Trophoblast cell (in vitro differentiated cells and primary cell): ENCODE measurements at regions not wholly inside any gene's neighbourhood (a gene's known extent, or its start where the extent isn't known, plus 50 kb on each side); places are given as distances from the start of the nearest gene placed in this dataset.

Experiments
- DNase-seq, 2 donors: peaks; one replicate each; pipeline ENCODE4 v3.0.0-alpha.2; 2016
- H2AFZ ChIP-seq: 2 replicates; pipeline ENCODE4 v1.6.1; 2013; ENCODE audit warnings: low read length, moderate library complexity, mild to moderate bottlenecking; ENCODE audit not compliant: insufficient read depth, poor library complexity
- H2AK5ac ChIP-seq: 2 replicates; pipeline ENCODE4 v1.6.1; 2013; ENCODE audit warnings: mild to moderate bottlenecking, low read length
- H2BK120ac ChIP-seq: 2 replicates; pipeline ENCODE4 v1.6.1; 2013; ENCODE audit warnings: low read length, mild to moderate bottlenecking, moderate library complexity; ENCODE audit not compliant: insufficient read depth, poor library complexity
- H2BK12ac ChIP-seq: 2 replicates; pipeline ENCODE4 v1.6.1; 2013; ENCODE audit warnings: mild to moderate bottlenecking, low read length, moderate library complexity
- H2BK5ac ChIP-seq: 2 replicates; pipeline ENCODE4 v1.6.1; 2013; ENCODE audit warnings: low read length, low read depth, moderate library complexity, mild to moderate bottlenecking; ENCODE audit not compliant: poor library complexity
- H3K14ac ChIP-seq: 2 replicates; pipeline ENCODE4 v1.6.1; 2013; ENCODE audit warnings: mild to moderate bottlenecking, low read length
- H3K18ac ChIP-seq: 2 replicates; pipeline ENCODE4 v1.6.1; 2013; ENCODE audit warnings: mild to moderate bottlenecking, low read length
- H3K23ac ChIP-seq: 2 replicates; pipeline ENCODE4 v1.6.1; 2013; ENCODE audit warnings: low read length
- H3K27ac ChIP-seq: 2 replicates; pipeline ENCODE4 v1.5.1; 2013; ENCODE audit warnings: low read depth, mild to moderate bottlenecking, inconsistent platforms, low read length, moderate library complexity
- H3K27me3 ChIP-seq: 2 replicates; pipeline ENCODE4 v1.6.1; 2013; ENCODE audit warnings: inconsistent platforms, mild to moderate bottlenecking, low read length, moderate library complexity; ENCODE audit not compliant: insufficient read depth
- H3K36me3 ChIP-seq, 2 experiments: 1 replicate in 1 of 2; 2 replicates in 1 of 2; pipeline ENCODE4 v1.6.1; 2013; ENCODE audit warnings: low read length in 2 of 2, mild to moderate bottlenecking in 2 of 2, moderate library complexity in 1 of 2; ENCODE audit not compliant: insufficient read depth in 2 of 2, control insufficient read depth in 1 of 2
- H3K4ac ChIP-seq: 2 replicates; pipeline ENCODE4 v1.6.1; 2013; ENCODE audit warnings: low read depth, mild to moderate bottlenecking, low read length, moderate library complexity
- H3K4me1 ChIP-seq, 2 experiments: 1 replicate in 1 of 2; 2 replicates in 1 of 2; pipeline ENCODE4 v1.6.1; 2013; ENCODE audit warnings: low read length in 2 of 2, mild to moderate bottlenecking in 2 of 2, moderate library complexity in 1 of 2; ENCODE audit not compliant: insufficient read depth in 2 of 2, control insufficient read depth in 1 of 2
- H3K4me2 ChIP-seq: 2 replicates; pipeline ENCODE4 v1.6.1; 2013; ENCODE audit warnings: inconsistent platforms, mild to moderate bottlenecking, low read length, moderate library complexity
- H3K4me3 ChIP-seq: 2 replicates; pipeline ENCODE4 v1.5.1; 2013; ENCODE audit warnings: mild to moderate bottlenecking, low read depth, low read length, inconsistent platforms
- H3K79me1 ChIP-seq: one replicate; pipeline ENCODE4 v1.6.1; 2013; ENCODE audit warnings: low read length
- H3K79me2 ChIP-seq: 2 replicates; pipeline ENCODE4 v1.6.1; 2013; ENCODE audit warnings: low read length, mild to moderate bottlenecking; ENCODE audit not compliant: control insufficient read depth, insufficient read depth, poor library complexity
- H3K9ac ChIP-seq: 2 replicates; pipeline ENCODE4 v1.6.1; 2013; ENCODE audit warnings: mild to moderate bottlenecking, low read length
- H3K9me3 ChIP-seq: 2 replicates; pipeline ENCODE4 v1.6.1; 2013; ENCODE audit warnings: low read depth, mild to moderate bottlenecking, control low read depth, inconsistent platforms, low read length; ENCODE audit not compliant: insufficient read depth
- H4K12ac ChIP-seq: 2 replicates; pipeline ENCODE4 v1.6.1; 2013; ENCODE audit warnings: low read depth, mild to moderate bottlenecking, low read length, moderate library complexity
- H4K8ac ChIP-seq: 2 replicates; pipeline ENCODE4 v1.6.1; 2013; ENCODE audit warnings: low read depth, mild to moderate bottlenecking, low read length, moderate library complexity
- H4K91ac ChIP-seq: one replicate; pipeline ENCODE4 v1.6.1; 2013; ENCODE audit warnings: low read depth, mild to moderate bottlenecking, low read length, moderate library complexity
- WGBS: extraction: QIAGEN DNeasy Blood & Tissue Kit; methylation state at CpG from one replicate; pipeline ENCODE4 v1.1.7; 2013; ENCODE audit warnings: missing lambda C conversion rate; ENCODE audit not compliant: insufficient read length, insufficient coverage; ENCODE audit errors: extremely low coverage; 5-methylcytosine and 5-hydroxymethylcytosine counted together

GRCh38 chr5:9861666-9862256 is 231.6 kb upstream of the TAS2R1 start:
- Histone ChIP-seq H4K12ac (no peak overlapping the region), H2BK120ac (no peak overlapping the region), H3K36me3 (no peaks in the 10 kb centered on the region), H2BK12ac (no peak overlapping the region), H3K27me3 (no peaks in the 10 kb centered on the region), H3K18ac (no peak overlapping the region), H3K27ac (no peak overlapping the region), H3K4me3 (no peak overlapping the region), H3K14ac (no peak overlapping the region), H3K4me1 (peaks cover 6 to 8% of the 10 kb centered on the region in 2 experiments), H2AFZ (no peak overlapping the region), H4K8ac (no peak overlapping the region), H3K9me3 (peaks cover 10% of the 10 kb centered on the region), H2BK5ac (no peak overlapping the region), H3K79me2 (no peaks in the 10 kb centered on the region), H3K79me1 (no peaks in the 10 kb centered on the region), H3K23ac (no peak overlapping the region), H3K4me2 (no peak overlapping the region), H4K91ac (no peak overlapping the region), H3K4ac (no peak overlapping the region), H2AK5ac (no peak overlapping the region), H3K9ac (no peak overlapping the region)
- no peak for DNase-seq
- WGBS, result no CpG with 5 or more reads among the region's 8 CpGs

GRCh38 chr5:9859808-9860207 is 229.7 kb upstream of the TAS2R1 start:
- Histone ChIP-seq H4K91ac (no peak overlapping the region), H4K8ac (no peak overlapping the region), H3K18ac (no peak overlapping the region), H3K27ac (no peak overlapping the region), H2BK120ac (no peak overlapping the region), H2AFZ (no peak overlapping the region), H3K4ac (no peak overlapping the region), H2AK5ac (no peak overlapping the region), H3K9me3 (peaks cover 8% of the 10 kb centered on the region), H3K14ac (no peak overlapping the region), H3K27me3 (no peaks in the 10 kb centered on the region), H3K4me2 (no peak overlapping the region), H2BK12ac (no peak overlapping the region), H3K36me3 (no peaks in the 10 kb centered on the region), H3K79me1 (no peaks in the 10 kb centered on the region), H3K79me2 (no peaks in the 10 kb centered on the region), H4K12ac (no peak overlapping the region), H2BK5ac (no peak overlapping the region), H3K23ac (no peak overlapping the region), H3K4me3 (no peak overlapping the region), H3K4me1 (peaks cover 6 to 8% of the 10 kb centered on the region in 2 experiments), H3K9ac (no peak overlapping the region)
- no peak for DNase-seq
- WGBS, result no CpG with 5 or more reads among the region's 1 CpG

- Histone ChIP-seq H3K23ac (no peak overlapping the region), H3K4me2 (no peak overlapping the region), H3K18ac (no peak overlapping the region), H3K27ac (no peak overlapping the region), H3K4me3 (no peak overlapping the region), H3K27me3 (no peaks in the 10 kb centered on the region), H2AFZ (no peak overlapping the region), H2BK5ac (no peak overlapping the region), H3K9me3 (peaks cover 6% of the 10 kb centered on the region), H3K14ac (no peak overlapping the region), H2BK120ac (no peak overlapping the region), H2BK12ac (no peak overlapping the region), H3K4ac (no peak overlapping the region), H3K9ac (no peak overlapping the region), H3K4me1 (peaks cover 6 to 8% of the 10 kb centered on the region in 2 experiments), H3K36me3 (no peaks in the 10 kb centered on the region), H2AK5ac (no peak overlapping the region), H4K8ac (no peak overlapping the region), H3K79me1 (no peaks in the 10 kb centered on the region), H4K91ac (no peak overlapping the region), H3K79me2 (no peaks in the 10 kb centered on the region), H4K12ac (no peak overlapping the region)
- DNase-seq, result no peak
- no CpG with 5 or more reads among the region's 3 CpGs for WGBS
These were observed 227.9 kb upstream of the TAS2R1 start for GRCh38 chr5:9858043-9858442.

- peaks cover 4% of the 10 kb centered on the region for H3K9me3 ChIP-seq
- H3K36me3 ChIP-seq, result no peaks in the 10 kb centered on the region
- no peak overlapping the region for H3K27ac ChIP-seq
- H3K4ac ChIP-seq, result no peak overlapping the region
- H3K79me1 ChIP-seq, result no peaks in the 10 kb centered on the region
- no peak overlapping the region for H3K23ac ChIP-seq
- H3K18ac ChIP-seq, result no peak overlapping the region
- no peak overlapping the region for H2BK12ac ChIP-seq
- H3K4me1 ChIP-seq, result no peaks in the 10 kb centered on the region
- WGBS, result no CpG with 5 or more reads among the region's 2 CpGs
- H3K27me3 ChIP-seq, result no peaks in the 10 kb centered on the region
- H4K8ac ChIP-seq, result no peak overlapping the region
- H3K4me3 ChIP-seq, result no peak overlapping the region
- no peak overlapping the region for H2AFZ ChIP-seq
- no peak overlapping the region for H4K12ac ChIP-seq
- no peak overlapping the region for H3K9ac ChIP-seq
- no peak for DNase-seq
- H3K79me2 ChIP-seq, result no peaks in the 10 kb centered on the region
- no peak overlapping the region for H2BK5ac ChIP-seq
- H2BK120ac ChIP-seq, result no peak overlapping the region
- H3K4me2 ChIP-seq, result no peak overlapping the region
- H4K91ac ChIP-seq, result no peak overlapping the region
- H3K14ac ChIP-seq, result no peak overlapping the region
- no peak overlapping the region for H2AK5ac ChIP-seq
These were observed 223.2 kb upstream of the TAS2R1 start for GRCh38 chr5:9853309-9853708.
